GM23338 (cell line): ENCODE measurements at regions not wholly inside any gene's neighbourhood (a gene's known extent, or its start where the extent isn't known, plus 50 kb on each side); places are given as distances from the start of the nearest gene placed in this dataset.

ENCODE experiments used
- ATAC-seq: fragments of 200-7000 bp; cut with Tn5 transposase; 3 replicates; pipeline ENCODE4 v1.9.1; 2020
- DNase-seq: peaks from one replicate; pipeline ENCODE4 v3.0.0-alpha.2; 2015; ENCODE audit warnings: low spot score
- H2AFZ ChIP-seq: fragments of 200-600 bp; sonication (generic); 2 replicates; pipeline ENCODE4 v1.8.0; 2016; ENCODE audit warnings: antibody characterized with exemption, mild to moderate bottlenecking, moderate library complexity
- H3F3A ChIP-seq: fragments of 200-600 bp; sonication (generic); replicated peaks from 2 replicates; pipeline ENCODE4 v1.8.0; 2017; ENCODE audit warnings: antibody characterized with exemption, mixed run types, low read depth
- H3K27ac ChIP-seq: fragments of 200-600 bp; sonication (generic); 2 replicates; pipeline ENCODE4 v1.6.1; 2016; ENCODE audit warnings: low read depth
- H3K27me3 ChIP-seq: fragments of 200-600 bp; sonication (generic); 2 replicates; pipeline ENCODE4 v1.8.0; 2016; ENCODE audit warnings: mild to moderate bottlenecking, mixed run types, moderate library complexity; ENCODE audit not compliant: insufficient read depth
- H3K36me3 ChIP-seq: fragments of 200-600 bp; sonication (generic); 2 replicates; pipeline ENCODE4 v1.8.0; 2016; ENCODE audit warnings: mild to moderate bottlenecking; ENCODE audit not compliant: insufficient read depth
- H3K4me1 ChIP-seq: fragments of 200-600 bp; sonication (generic); 2 replicates; pipeline ENCODE4 v1.8.0; 2016; ENCODE audit warnings: mild to moderate bottlenecking, moderate library complexity; ENCODE audit not compliant: insufficient read depth
- H3K4me2 ChIP-seq: fragments of 200-600 bp; sonication (generic); 2 replicates; pipeline ENCODE4 v1.7.1; 2017; ENCODE audit warnings: mixed run types
- H3K4me3 ChIP-seq: fragments of 200-600 bp; sonication (generic); 2 replicates; pipeline ENCODE4 v1.6.1; 2016; ENCODE audit warnings: mixed run types
- H3K79me2 ChIP-seq: fragments of 200-600 bp; sonication (generic); replicated peaks from 2 replicates; pipeline ENCODE4 v1.8.0; 2017; ENCODE audit warnings: mild to moderate bottlenecking; ENCODE audit not compliant: insufficient read depth
- H3K9me2 ChIP-seq: fragments of 200-600 bp; sonication (generic); 2 replicates; pipeline ENCODE4 v1.8.0; 2017; ENCODE audit not compliant: insufficient read depth
- H4K20me1 ChIP-seq: fragments of 200-600 bp; sonication (generic); replicated peaks from 2 replicates; pipeline ENCODE4 v1.8.0; 2017; ENCODE audit warnings: mild to moderate bottlenecking; ENCODE audit not compliant: insufficient read depth
- H3K27ac Mint-ChIP-seq: 2 replicates; pipeline ENCODE4 v1.8.0; 2020; ENCODE audit warnings: inconsistent platforms, mild to moderate bottlenecking, moderate library complexity, mixed read lengths
- H3K27me3 Mint-ChIP-seq: 3 replicates; pipeline ENCODE4 v1.8.0; 2022; ENCODE audit warnings: low read depth, mild to moderate bottlenecking, moderate library complexity, mixed read lengths, inconsistent platforms; ENCODE audit not compliant: insufficient read depth, poor library complexity
- H3K36me3 Mint-ChIP-seq: 3 replicates; pipeline ENCODE4 v1.8.0; 2021; ENCODE audit warnings: low read depth, mild to moderate bottlenecking, inconsistent platforms, moderate library complexity, mixed read lengths
- H3K4me1 Mint-ChIP-seq: 3 replicates; pipeline ENCODE4 v1.8.0; 2020; ENCODE audit warnings: mild to moderate bottlenecking, inconsistent platforms, mixed read lengths
- H3K4me3 Mint-ChIP-seq: 3 replicates; pipeline ENCODE4 v1.8.0; 2021; ENCODE audit warnings: moderate library complexity, mild to moderate bottlenecking, inconsistent platforms, mixed read lengths
- H3K9me3 Mint-ChIP-seq: 3 replicates; pipeline ENCODE4 v1.8.0; 2020; ENCODE audit warnings: moderate library complexity, mild to moderate bottlenecking, inconsistent platforms, mixed read lengths
- CREB1 ChIP-seq: fragments of 250-450 bp; sonication (Bioruptor Pico); IDR thresholded peaks from 2 replicates; pipeline ENCODE4 v1.5.0; 2020; ENCODE audit warnings: low read depth, mild to moderate bottlenecking, moderate library complexity
- CTCF ChIP-seq, 2 experiments: fragments of 200-600 bp in 1 of 2; sonication (generic) in 1 of 2; conservative IDR thresholded peaks; 2 replicates each; pipeline versions ENCODE4 v1.5.1 to v1.6.1; 2016 to 2017; ENCODE audit warnings: antibody characterized with exemption in 2 of 2, low read depth in 2 of 2, mild to moderate bottlenecking in 2 of 2, moderate library complexity in 1 of 2
- ETS1 ChIP-seq: IDR thresholded peaks from 2 replicates; pipeline ENCODE4 v1.6.1; 2016; ENCODE audit warnings: antibody characterized with exemption
- EZH2 ChIP-seq: fragments of 200-600 bp; sonication (generic); IDR thresholded peaks from one replicate; pipeline ENCODE4 v1.8.0; 2017; ENCODE audit warnings: antibody characterized with exemption, mild to moderate bottlenecking, low read depth; ENCODE audit not compliant: unreplicated experiment
- EZH2phosphoT487 ChIP-seq: fragments of 200-600 bp; sonication (generic); IDR thresholded peaks from one replicate; pipeline ENCODE4 v1.8.1; 2018; ENCODE audit warnings: antibody characterized with exemption; ENCODE audit not compliant: unreplicated experiment
- JUNB ChIP-seq: IDR thresholded peaks from one replicate; pipeline ENCODE4 v1.6.1; 2016; ENCODE audit warnings: antibody characterized with exemption; ENCODE audit not compliant: unreplicated experiment
- NANOG ChIP-seq: IDR thresholded peaks from 2 replicates; pipeline ENCODE4 v1.6.1; 2016; ENCODE audit warnings: antibody characterized with exemption, borderline replicate concordance
- POLR2AphosphoS5 ChIP-seq: IDR thresholded peaks from 2 replicates; pipeline ENCODE4 v1.6.1; 2016; ENCODE audit warnings: antibody characterized with exemption, low read depth
- REST ChIP-seq: IDR thresholded peaks from one replicate; pipeline ENCODE4 v1.6.1; 2018; ENCODE audit warnings: antibody characterized with exemption; ENCODE audit not compliant: unreplicated experiment
- STAT1 ChIP-seq: IDR thresholded peaks from one replicate; pipeline ENCODE4 v1.6.1; 2016; ENCODE audit warnings: antibody characterized with exemption; ENCODE audit not compliant: unreplicated experiment
- ZNF114 ChIP-seq: fragments of 250-450 bp; sonication (Bioruptor Pico); IDR thresholded peaks from 2 replicates; pipeline ENCODE4 v1.5.0; 2020; ENCODE audit warnings: mild to moderate bottlenecking, moderate library complexity
- ZNF331 ChIP-seq: fragments of 250-450 bp; sonication (Bioruptor Pico); IDR thresholded peaks from 2 replicates; pipeline ENCODE4 v1.5.0; 2020; ENCODE audit warnings: low read depth, mild to moderate bottlenecking, moderate library complexity
- ZNF462 ChIP-seq: fragments of 250-450 bp; sonication (Bioruptor Pico); IDR thresholded peaks from 2 replicates; pipeline ENCODE4 v1.5.0; 2020; ENCODE audit warnings: mild to moderate bottlenecking, moderate library complexity

- no peak for TF ChIP-seq ZNF114 (CRISPR knock-in tag)
- no peak for TF ChIP-seq ZNF462 (CRISPR knock-in tag)
- no peak for TF ChIP-seq STAT1
- no peak for TF ChIP-seq POLR2AphosphoS5
- TF ChIP-seq ETS1: no peak
- no peak for TF ChIP-seq NANOG
- no peak for TF ChIP-seq CTCF (conservative IDR thresholded peaks at IDR 0.05; ENCODE audit: low read depth in 2 of 2)
- no peak for TF ChIP-seq EZH2
- TF ChIP-seq ZNF331 (CRISPR knock-in tag): no peak
- no peak for TF ChIP-seq JUNB
- TF ChIP-seq REST: no peak
- no peak for TF ChIP-seq EZH2phosphoT487
- TF ChIP-seq CREB1 (CRISPR knock-in tag): no peak
- ATAC-seq: no peak
These were observed 64.1 kb downstream of the CCR1 start for GRCh38 chr3:46143951-46144473.

More at GRCh38 chr3:46143951-46144473, 64.1 kb downstream of the CCR1 start:
- H4K20me1 ChIP-seq: no peaks in the 10 kb centered on the region
- Mint-ChIP-seq H3K36me3 (no peaks in the 10 kb centered on the region), H3K27ac (no peak overlapping the region), H3K27me3 (no peaks in the 10 kb centered on the region), H3K4me3 (no peak overlapping the region), H3K4me1 (no peaks in the 10 kb centered on the region), H3K9me3 (no peaks in the 10 kb centered on the region)
- no peaks in the 10 kb centered on the region for H3K79me2 ChIP-seq
- no peak overlapping the region for H3K27ac ChIP-seq
- DNase-seq: no peak
- no peak overlapping the region for H3K4me2 ChIP-seq
- H3K9me2 ChIP-seq: peaks cover 4% of the 10 kb centered on the region; the same call in 1 of the 2 replicates
- H3K4me1 ChIP-seq: no peaks in the 10 kb centered on the region
- no peaks in the 10 kb centered on the region for H3K36me3 ChIP-seq
- H3K4me3 ChIP-seq: no peak overlapping the region
- no peaks in the 10 kb centered on the region for H3F3A ChIP-seq
- no peak overlapping the region for H2AFZ ChIP-seq
- no peaks in the 10 kb centered on the region for H3K27me3 ChIP-seq
